Right ventricle myocardium inferior (tissue), 1 donor: ENCODE measurements at regions not wholly inside any gene's neighbourhood (a gene's known extent, or its start where the extent isn't known, plus 50 kb on each side); places are given as distances from the start of the nearest gene placed in this dataset.

Experiments used
- ATAC-seq: fragments of 200-7000 bp; cut with Tn5 transposase; one replicate; pipeline ENCODE4 v1.9.1; 2020; ENCODE audit warnings: mild to moderate bottlenecking, moderate library complexity
- DNase-seq: peaks from one replicate; pipeline ENCODE4 v3.0.0; 2021; ENCODE audit errors: missing footprints
- intact Hi-C: fragments of 100-400 bp; cut with DNase I; formaldehyde crosslinking; loops from one replicate; pipeline ENCODE4 v1.11.0; 2022
- donor health status: DM: no; HTN: yes; CAD: no; lungs with severe emphysema.

DNA sequence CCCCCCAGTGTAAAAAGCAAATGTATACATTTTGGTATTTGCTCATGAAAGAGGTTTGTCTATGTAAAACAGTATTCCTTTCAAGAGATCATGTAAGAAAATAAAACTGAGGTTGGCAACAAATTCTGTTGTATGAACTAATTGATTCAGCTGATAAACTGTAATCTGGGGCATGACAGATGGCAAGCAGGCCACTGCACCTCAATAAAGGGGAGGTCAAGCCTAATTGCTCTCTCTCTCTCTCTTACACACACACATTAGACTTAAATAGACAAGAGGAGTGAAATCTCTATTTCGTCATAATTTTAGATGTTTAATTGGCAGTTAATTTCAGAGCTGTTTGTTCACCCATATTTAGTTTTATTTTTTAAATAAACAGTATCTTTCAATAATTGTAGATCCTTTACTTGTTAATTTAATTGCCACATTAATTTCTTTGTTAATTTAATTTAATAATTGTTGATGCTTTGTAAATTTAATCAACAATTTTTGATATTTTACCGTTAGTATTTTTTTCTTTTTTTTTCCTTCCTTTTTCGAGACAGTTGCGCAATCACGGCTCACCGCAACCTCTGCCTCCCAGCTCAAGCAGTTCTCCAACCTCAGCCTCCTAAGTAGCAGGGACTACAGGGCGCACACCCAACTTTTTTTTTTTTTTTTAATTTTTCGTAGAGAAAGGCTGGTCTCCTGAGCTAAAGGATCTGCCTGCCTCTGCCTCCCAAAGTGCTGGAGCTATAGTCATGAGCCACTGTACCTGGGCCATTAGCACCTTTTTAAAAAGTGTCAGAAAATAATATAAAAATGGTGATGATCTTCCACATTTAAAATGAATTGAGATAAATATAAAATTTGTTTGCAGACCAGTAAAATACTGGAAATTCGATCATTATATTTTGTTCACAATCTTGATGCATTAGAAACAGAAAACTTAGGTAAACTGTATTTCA, 577.7 kb downstream of the SLC16A7 start:
- DNase-seq: no peak

DNA sequence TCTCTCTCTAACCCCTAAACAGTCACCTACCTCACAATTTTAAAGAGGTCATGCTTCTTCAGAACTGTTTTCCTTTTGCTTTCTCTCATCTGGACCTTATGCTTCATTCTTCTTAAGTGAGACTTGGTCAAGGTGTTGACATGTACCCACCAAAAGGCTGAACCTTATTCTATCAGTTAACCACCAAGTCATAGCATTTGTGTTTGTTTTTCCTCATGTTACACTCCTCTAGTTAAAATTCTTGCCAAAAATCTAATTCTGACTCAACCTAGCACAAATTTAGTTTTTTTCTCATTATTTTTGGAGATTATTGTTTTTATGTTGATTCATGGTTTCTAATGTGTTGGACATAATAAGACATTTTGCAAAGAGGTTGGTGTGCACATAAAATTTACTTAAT, 578.6 kb downstream of the SLC16A7 start:
- ATAC-seq (no peak), DNase-seq (no peak)
- intact Hi-C loops: no loop called here

More for the DNA sequence above, 577.7 kb downstream of the SLC16A7 start:
- intact Hi-C loops: no loop called here
- ATAC-seq: no peak

DNA sequence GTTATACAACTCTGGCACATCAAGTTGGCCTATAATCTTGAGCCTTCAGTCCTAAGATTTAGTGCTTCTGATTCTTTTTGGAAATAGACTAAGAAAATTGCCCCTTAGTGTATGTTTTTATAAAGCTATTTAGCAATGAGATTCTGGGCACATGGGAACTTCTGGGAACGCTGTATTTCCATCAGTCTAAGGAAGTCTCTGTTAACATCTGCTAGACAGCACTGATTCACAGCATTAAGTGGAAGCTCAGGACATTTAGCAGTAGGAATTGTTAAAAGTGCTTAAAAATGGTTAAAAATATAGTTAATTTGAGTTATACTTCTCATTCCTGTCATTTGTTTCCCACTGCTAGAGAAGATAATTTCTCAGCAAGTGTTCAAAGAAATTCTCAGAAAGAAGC, 579.1 kb downstream of the SLC16A7 start:
- ATAC-seq: no peak
- DNase-seq: no peak
- intact Hi-C loops: no loop called here

- DNase-seq (no peak), ATAC-seq (no peak)
- intact Hi-C loops: no loop called here
Measured at GRCh38 chr12:60176891-60177290, 581.1 kb downstream of the SLC16A7 start.

DNA sequence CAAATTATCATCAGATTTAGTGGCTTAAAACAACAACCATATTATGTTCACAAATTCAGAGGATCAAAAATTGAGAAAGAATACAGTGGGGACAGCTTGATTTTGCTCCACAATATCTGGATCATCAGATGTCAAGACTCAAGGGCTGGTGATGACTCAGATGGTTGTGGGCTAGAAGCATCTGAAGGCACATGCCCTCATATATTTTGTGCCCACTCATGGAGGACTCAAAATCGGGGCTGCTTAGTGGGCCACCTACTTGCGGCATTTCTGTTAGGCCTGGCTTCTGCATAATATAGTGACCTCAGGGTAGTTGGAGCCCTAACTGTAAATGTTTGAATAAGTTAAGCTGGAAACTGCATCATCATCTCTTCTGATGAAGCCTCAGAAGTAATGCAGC, 584.5 kb downstream of the SLC16A7 start:
- no peak for ATAC-seq
- intact Hi-C loops: no loop called here
- no peak for DNase-seq

- intact Hi-C loops: no loop called here
- ATAC-seq: no peak
- no peak for DNase-seq
Measured at GRCh38 chr12:60182354-60182753, 586.5 kb downstream of the SLC16A7 start.

DNA sequence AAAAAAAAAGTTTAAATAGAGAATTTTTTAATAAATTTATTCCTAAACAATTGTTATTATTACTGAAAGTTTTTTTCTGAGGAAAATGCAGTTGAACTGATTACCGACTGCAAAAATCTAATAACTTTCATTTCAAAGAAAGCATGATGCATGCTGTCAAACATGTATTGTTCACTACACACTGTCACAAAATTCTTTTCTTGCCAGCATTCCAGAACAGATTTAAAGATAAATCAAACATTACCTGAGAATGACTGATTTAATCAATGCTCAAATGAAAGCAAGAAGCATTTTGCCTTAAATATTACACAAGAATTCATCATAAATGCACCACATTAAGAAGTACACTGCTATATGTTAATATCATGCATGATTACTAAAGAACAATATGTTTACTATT, 588.3 kb downstream of the SLC16A7 start:
- ATAC-seq: no peak
- DNase-seq: no peak
- intact Hi-C loops: no loop called here

DNA sequence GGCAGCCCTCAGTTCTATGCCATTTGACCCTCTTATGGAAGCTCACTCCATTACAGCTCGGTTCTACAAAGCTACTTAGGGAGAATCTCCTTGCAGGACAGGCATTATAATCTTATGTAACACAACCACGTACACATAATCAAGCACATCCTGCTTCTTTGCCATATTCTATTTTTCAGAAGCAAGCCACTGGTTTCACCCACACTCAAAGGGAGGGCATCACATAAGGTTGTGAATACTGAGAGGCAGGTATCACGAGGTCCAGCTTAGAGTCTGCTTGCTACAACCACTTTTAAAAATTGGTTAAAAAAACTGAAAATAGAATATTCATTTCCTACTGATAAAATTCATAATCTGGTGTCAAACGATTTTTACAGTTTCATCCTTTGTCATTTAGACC, 589.2 kb downstream of the SLC16A7 start:
- no peak for DNase-seq
- ATAC-seq: no peak
- intact Hi-C loops: no loop called here

GRCh38 chr12:60191271-60191670, 595.4 kb downstream of the SLC16A7 start:
- no peak for ATAC-seq
- intact Hi-C loops: no loop called here
- no peak for DNase-seq

DNA sequence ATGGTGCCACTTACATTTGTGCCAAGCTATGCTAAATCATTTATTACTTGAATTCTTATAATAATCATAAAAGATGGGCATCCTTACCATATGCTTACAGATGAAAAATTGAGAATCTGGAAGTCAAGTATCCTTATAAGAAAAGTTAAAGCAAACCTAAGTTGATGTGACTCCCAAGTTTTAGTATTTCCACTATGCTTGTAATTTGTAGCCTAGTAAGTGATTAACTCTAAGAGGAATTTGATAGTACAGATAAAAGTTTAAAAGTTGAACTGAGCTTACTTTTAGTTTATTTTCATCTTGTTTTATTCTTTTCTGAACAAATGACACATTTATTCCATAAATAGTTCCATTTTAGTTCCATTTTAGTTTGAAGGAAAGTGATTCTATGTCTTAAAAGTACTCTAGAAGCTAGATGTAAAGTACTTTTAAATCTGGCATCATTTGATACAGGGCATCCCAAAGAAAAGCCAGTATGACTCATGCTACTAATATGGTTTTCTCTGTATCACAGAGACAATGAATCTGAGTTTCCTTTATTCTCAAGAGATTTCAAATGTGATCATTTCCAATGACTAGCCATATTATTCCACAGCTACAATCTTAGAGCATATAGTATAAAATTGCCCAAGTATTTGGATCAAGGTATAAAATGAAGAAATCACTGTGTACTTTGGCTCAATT, 596.0 kb downstream of the SLC16A7 start:
- DNase-seq (no peak), ATAC-seq (no peak)
- intact Hi-C loops: no loop called here

DNA sequence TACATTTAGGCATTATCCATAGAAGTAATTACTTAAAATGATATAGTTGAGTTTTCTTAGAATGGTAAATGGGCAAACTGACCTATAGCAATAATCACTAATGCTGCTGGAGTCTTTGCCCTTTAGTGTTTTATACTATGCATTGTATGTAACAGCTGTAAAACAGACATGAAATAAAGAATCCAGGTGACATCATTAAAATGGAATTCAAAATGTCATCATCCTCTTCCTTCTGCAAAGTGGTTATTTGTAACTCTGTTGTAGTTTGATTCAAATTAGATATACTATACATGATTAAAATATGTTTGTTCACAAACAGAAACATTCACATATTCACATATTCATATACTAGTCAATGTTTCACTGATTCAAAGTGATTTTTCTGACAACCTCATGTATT, 598.8 kb downstream of the SLC16A7 start:
- intact Hi-C loops: no loop called here
- DNase-seq (no peak), ATAC-seq (no peak)

DNA sequence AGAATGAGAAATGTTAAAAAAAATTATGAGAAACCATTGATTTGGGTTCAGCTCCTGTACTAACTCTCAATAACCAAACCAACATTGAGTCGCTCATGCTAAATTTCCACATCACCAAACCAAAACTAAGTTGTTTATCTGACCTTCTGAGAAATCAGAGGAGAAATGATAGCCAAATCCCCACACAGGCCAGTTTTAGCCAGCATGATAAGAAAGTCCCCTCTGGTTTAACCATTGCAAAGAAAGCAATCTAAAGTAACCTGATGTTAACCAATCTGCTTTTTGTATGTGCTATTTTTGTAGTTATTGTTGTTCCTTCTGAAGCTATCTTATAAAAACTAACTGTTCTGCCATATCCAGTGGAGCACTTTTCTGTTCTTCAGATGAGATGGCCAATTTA, 599.7 kb downstream of the SLC16A7 start:
- ATAC-seq (no peak), DNase-seq (no peak)
- intact Hi-C loops: no loop called here

GRCh38 chr12:60196366-60196765, 600.5 kb downstream of the SLC16A7 start:
- no peak for DNase-seq
- intact Hi-C loops: no loop called here
- no peak for ATAC-seq

DNA sequence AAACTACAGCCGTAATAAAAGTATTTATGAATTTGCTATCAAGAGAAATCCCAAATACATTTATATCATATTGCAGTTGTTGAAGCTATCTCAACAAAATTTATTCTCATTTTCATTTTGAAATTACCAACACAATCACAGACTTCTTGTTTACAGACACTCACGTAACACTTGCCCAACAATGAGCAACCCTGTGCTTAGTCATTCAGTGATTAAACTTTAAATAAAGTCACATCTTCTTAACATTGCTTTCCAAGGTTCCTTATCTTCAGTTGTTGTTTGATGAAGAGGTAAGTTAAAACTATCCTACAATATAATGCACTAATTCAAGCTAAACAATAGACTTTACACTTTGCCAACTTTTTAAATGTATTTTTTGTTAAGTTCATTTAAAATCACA, 601.8 kb downstream of the SLC16A7 start:
- intact Hi-C loops: no loop called here
- ATAC-seq: no peak
- DNase-seq: no peak

- intact Hi-C loops: no loop called here
- no peak for DNase-seq
- no peak for ATAC-seq
Measured at GRCh38 chr12:60201891-60202290, 606.1 kb downstream of the SLC16A7 start.

DNA sequence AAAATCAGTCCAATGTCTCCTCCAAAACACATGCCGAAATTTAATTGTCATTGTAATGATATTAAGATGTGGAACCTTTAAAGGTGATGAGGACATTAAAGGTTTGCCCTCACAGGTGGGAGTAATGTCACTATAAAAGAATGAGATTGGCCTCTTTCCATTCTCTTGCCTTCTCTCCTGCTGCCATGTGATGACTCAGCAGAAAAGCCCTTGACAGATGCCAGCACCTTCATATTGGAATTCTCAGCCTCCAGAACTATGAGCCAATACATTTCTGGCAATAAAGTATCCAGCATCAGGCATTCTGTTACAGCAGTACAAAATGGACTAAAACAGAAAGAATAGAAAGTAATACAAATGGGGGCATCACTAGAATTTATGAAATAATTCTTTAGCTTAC, 609.7 kb downstream of the SLC16A7 start:
- ATAC-seq (no peak), DNase-seq (no peak)
- intact Hi-C loops: no loop called here

DNA sequence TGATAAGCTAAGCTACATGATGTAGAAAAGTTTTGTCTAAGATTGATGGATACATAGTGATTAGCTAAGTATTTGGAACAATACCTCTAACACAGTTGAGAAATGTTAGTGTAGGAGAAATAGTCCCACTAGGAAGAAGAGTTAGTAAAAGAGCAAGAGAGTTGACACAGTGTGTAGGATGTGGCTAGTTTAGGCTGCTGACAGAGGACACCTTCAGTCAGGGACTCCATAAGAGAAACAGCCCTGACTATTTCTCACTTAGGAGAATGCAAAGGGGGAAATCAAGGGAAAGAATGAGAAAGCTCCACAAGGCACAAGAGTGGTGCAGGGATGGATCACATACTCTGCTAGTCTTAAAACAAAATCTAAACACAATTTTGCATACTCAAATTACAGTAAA, 613.7 kb downstream of the SLC16A7 start:
- DNase-seq (no peak), ATAC-seq (no peak)
- intact Hi-C loops: no loop called here

- ATAC-seq: no peak
- intact Hi-C loops: no loop called here
- DNase-seq: no peak
Measured at GRCh38 chr12:60209933-60210332, 614.1 kb downstream of the SLC16A7 start.

DNA sequence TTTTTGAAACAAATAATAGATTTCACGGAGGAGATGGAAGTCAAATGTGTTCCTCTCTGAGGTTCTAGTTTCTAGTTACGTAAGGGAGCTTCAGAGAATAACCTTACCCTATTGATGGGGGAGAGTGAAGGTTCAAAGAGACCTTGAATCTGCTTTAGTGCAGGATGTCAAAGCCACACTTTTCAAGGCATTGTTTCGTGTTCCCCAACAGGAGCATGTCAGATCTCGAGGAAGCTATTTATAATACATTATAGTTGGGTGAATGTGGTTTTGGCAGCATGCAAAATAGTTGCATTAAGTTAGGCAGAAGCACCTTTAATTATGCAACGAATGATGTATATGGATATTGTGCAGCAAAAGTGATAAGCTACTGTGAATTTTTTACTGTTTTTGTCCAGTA, 614.9 kb downstream of the SLC16A7 start:
- ATAC-seq (no peak), DNase-seq (no peak)
- intact Hi-C loops: no loop called here

DNA sequence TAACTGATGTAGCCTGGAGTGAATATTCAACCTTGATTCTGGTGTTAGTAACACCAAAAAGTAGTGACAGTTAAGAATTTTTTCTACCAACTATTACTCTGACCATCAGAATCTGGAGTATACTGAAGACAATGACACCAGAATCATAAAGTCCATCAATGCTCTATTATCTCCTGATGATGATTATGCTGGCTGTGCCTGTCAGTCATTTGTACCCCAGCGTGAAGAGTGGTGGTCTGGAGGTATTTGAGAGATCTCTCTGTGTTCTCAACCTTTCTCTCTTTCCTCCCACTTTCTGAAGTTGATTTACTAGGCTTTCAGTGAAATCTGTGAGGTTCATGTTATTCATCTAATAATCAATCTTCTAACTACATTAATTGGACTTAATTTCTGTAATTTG, 615.4 kb downstream of the SLC16A7 start:
- intact Hi-C loops: no loop called here
- DNase-seq (no peak), ATAC-seq (no peak)
